ENCODE measurements at regions not wholly inside any gene's neighbourhood (a gene's known extent, or its start where the extent isn't known, plus 50 kb on each side); places are given as distances from the start of the nearest gene placed in this dataset.

DNA sequence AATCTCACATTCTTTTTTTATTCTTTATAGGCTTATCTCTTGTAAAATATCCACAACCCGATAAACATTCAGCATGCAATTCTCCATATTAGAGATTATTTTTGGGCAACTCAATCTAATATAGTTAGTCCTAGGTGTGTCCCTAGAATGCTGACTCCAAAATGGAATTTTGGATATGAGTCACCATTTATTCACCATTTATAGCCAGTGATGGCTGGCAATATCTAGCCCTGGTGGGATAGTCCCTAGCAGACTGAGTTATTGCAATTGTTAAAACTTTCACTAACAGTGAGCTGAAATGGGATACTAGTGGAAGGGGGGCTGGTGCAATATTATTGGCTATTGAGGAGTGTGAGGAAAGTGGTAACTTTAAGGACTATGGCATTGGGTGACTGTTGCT, 401.6 kb downstream of the SLC4A3 start:
- no peak overlapping the region for H3K27ac ChIP-seq
- no peak overlapping the region for H3K4me3 ChIP-seq
- TF ChIP-seq, protein P1, sequence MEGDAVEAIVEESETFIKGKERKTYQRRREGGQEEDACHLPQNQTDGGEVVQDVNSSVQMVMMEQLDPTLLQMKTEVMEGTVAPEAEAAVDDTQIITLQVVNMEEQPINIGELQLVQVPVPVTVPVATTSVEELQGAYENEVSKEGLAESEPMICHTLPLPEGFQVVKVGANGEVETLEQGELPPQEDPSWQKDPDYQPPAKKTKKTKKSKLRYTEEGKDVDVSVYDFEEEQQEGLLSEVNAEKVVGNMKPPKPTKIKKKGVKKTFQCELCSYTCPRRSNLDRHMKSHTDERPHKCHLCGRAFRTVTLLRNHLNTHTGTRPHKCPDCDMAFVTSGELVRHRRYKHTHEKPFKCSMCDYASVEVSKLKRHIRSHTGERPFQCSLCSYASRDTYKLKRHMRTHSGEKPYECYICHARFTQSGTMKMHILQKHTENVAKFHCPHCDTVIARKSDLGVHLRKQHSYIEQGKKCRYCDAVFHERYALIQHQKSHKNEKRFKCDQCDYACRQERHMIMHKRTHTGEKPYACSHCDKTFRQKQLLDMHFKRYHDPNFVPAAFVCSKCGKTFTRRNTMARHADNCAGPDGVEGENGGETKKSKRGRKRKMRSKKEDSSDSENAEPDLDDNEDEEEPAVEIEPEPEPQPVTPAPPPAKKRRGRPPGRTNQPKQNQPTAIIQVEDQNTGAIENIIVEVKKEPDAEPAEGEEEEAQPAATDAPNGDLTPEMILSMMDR (IDR thresholded peaks at IDR 0.05): no peak
- no peak for DNase-seq (ENCODE audit: low spot score)

DNA sequence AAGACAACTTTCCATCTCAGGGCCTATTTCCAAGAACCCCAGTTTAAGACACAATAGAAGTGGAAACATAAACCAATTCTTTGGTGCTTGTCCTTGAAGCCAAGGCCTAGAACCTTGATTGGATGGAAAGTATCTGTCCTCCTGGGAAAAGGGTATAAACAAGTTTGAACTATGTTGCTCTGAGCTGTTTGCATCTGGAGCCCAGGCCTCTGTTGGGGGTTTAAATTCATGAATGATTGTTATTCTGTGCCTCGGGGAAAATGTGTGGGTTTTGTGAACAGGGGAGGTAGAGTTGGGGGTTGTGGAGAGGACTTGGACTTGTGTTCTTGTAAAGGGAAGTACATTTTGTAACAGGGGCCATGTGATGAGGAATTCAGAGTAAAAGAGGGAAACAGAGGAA, 406.1 kb downstream of the SLC4A3 start:
- no peak for DNase-seq (ENCODE audit: low spot score)
- Histone ChIP-seq H3K4me3 (no peak overlapping the region), H3K27ac (no peak overlapping the region)
- TF ChIP-seq, protein P1 (IDR thresholded peaks at IDR 0.05): no peak

DNA sequence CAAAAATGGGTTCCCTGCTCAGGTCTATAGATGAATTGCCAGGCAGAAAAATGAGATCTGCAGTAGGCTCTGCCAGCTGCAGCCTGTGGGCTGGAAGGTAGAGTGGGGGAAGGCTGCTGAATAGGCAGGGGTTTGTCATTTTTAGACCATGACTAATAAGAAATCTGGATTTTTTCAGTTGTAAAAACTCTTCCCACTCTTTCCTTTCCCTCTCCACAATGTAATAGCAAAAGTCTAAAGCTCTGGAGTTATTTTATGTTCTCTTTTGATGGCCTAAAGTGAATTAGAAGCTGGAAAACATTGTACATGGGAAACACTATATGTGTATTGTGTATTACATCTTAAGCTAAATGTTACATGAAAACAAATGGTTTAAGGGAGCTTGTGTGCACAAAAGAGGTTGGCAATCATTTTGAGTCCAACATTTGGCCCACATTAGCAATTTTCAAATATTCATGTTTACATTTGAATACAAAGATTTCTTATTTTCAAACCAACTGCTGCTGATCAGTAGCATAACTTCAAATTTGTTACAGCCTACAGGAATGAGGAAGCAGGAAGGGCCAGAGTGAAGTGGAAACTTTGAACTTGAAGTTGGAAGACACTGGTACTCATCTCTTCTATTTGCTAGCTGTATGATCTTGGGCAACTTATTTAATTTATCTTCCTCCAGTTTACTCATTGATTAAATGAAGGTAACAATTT, 407.1 kb downstream of the SLC4A3 start:
- no peak for DNase-seq (ENCODE audit: low spot score)
- Histone ChIP-seq H3K27ac (no peak overlapping the region), H3K4me3 (no peak overlapping the region)
- TF ChIP-seq, protein P1 (IDR thresholded peaks at IDR 0.05): no peak

DNA sequence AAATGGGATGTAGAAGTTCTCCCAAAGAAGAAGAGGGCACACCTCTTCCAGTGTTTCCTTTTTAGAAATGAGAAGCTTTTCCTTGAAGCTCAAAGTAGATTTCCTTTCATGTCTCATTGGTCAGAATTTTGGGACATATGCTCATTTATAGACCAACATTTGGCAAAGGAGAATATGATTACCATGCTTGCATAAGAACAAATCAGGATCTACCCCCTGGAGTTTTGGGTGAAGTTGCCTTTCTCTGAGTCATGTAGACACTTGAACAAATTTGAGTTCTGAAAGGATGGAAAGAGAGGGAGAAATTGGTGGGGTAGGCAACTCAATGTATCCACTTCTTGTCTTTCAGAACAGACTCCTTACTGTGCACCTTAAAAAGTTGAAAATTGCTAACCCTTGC, 409.0 kb downstream of the SLC4A3 start:
- no peak overlapping the region for H3K27ac ChIP-seq
- no peak for DNase-seq (ENCODE audit: low spot score)
- TF ChIP-seq, protein P1 (IDR thresholded peaks at IDR 0.05): no peak
- H3K4me3 ChIP-seq: no peak overlapping the region

DNA sequence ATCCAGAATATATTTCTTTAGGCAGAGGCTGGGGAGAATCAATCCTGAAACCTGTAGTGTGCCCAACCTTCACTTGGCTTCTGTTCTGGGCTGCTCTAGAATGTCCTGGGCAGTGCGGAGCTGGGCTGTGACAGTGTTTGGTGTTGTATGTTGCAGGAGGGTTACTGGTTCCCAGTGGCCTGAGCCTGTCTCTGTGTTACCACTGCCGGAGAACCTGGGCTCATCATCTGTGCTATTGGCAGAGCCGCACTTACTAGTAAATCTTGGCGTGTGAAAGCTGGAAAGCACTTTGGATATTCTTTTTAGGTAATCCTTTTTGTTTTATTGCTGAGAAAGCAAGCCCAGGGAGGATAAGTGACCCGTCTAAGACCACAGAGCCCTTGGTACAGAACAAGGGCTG, 412.9 kb downstream of the SLC4A3 start:
- TF ChIP-seq, protein P1 (IDR thresholded peaks at IDR 0.05): no peak
- no peak overlapping the region for H3K27ac ChIP-seq
- no peak overlapping the region for H3K4me3 ChIP-seq
- no peak for DNase-seq (ENCODE audit: low spot score)

DNA sequence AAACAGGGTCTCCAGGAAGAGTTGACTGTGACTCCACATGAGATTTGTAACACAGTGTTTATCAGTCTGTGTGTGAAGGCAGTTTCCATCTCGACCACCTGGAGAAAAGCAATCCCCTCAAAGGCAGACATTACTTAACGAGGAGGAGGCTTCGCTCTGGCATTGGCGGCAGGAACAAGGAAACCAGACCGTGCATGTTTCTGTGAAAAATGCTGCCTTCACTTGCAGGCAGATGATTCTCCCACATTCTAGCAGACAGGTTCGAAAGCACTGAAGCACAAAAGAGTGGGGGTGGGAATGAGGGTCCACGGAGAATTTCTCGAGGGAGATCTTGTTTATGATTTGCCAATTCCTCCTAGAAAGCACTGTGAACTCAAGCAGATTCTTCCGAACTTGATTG, 414.0 kb downstream of the SLC4A3 start:
- H3K27ac ChIP-seq: no peak overlapping the region
- TF ChIP-seq, protein P1 (IDR thresholded peaks at IDR 0.05): no peak
- no peak overlapping the region for H3K4me3 ChIP-seq
- no peak for DNase-seq (ENCODE audit: low spot score)
